HEK293 (cell line): ENCODE measurements at regions not wholly inside any gene's neighbourhood (a gene's known extent, or its start where the extent isn't known, plus 50 kb on each side); places are given as distances from the start of the nearest gene placed in this dataset.

Experiments
- CTCF ChIA-PET: fragments of 350-600 bp; formaldehyde crosslinking; extraction: SDS; loops from one replicate; lab custom pipeline; 2021; ENCODE audit warnings: antibody characterized with exemption; lab: Yijun Ruan, JAX
- POLR2A ChIA-PET: fragments of 300-600 bp; formaldehyde crosslinking; extraction: SDS; loops from one replicate; lab custom pipeline; 2020; ENCODE audit warnings: antibody characterized with exemption, inconsistent platforms; lab: Yijun Ruan, JAX
- H3K27ac ChIP-seq: fragments of 200-500 bp; sonication (Bioruptor generic); 2 replicates; pipeline ENCODE4 v1.5.1; 2014; ENCODE audit warnings: low read depth, low read length, control low read depth, inconsistent platforms; ENCODE audit errors: extremely low read depth
- H3K36me3 ChIP-seq, 2 experiments: fragments of 200-500 bp in 1 of 2; sonication (Bioruptor generic) in 1 of 2; 1 replicate in 1 of 2; 2 replicates in 1 of 2; pipeline ENCODE4 v1.5.1; 2014 to 2017; ENCODE audit warnings: inconsistent platforms in 2 of 2, low read length in 2 of 2; ENCODE audit not compliant: control insufficient read depth in 2 of 2, insufficient read depth in 1 of 2
- H3K4me1 ChIP-seq: fragments of 200-500 bp; sonication (Bioruptor generic); 2 replicates; pipeline ENCODE4 v1.5.1; 2014; ENCODE audit warnings: mild to moderate bottlenecking, low read length, inconsistent platforms; ENCODE audit not compliant: control insufficient read depth, insufficient read depth
- H3K4me3 ChIP-seq: 2 replicates; pipeline ENCODE4 v1.5.1; 2011; ENCODE audit warnings: low read depth, mild to moderate bottlenecking, control low read depth, low read length, moderate library complexity
- H3K9me3 ChIP-seq: fragments of 200-500 bp; sonication (Bioruptor generic); 2 replicates; pipeline ENCODE4 v1.5.1; 2014; ENCODE audit warnings: low read depth, low read length, inconsistent platforms; ENCODE audit not compliant: control insufficient read depth, insufficient read depth
- GLI2 ChIP-seq: fragments of 450-650 bp; formaldehyde crosslinking; IDR thresholded peaks from 2 replicates; pipeline ENCODE4; 2017; ENCODE audit warnings: missing biosample characterization, missing genetic modification characterization, low read depth, borderline replicate concordance
- RBAK ChIP-seq: fragments of 450-650 bp; formaldehyde crosslinking; IDR thresholded peaks from 2 replicates; pipeline ENCODE4 v1.5.1; 2016; ENCODE audit warnings: missing biosample characterization, missing genetic modification characterization
- SP3 ChIP-seq: fragments of 450-650 bp; formaldehyde crosslinking; IDR thresholded peaks from 2 replicates; pipeline ENCODE4 v1.5.1; 2016; ENCODE audit warnings: missing biosample characterization, missing genetic modification characterization
- SP7 ChIP-seq: fragments of 450-650 bp; formaldehyde crosslinking; IDR thresholded peaks from 2 replicates; pipeline ENCODE4 v1.5.1; 2016; ENCODE audit warnings: missing biosample characterization, missing genetic modification characterization
- YY1 ChIP-seq: fragments of 450-650 bp; formaldehyde crosslinking; IDR thresholded peaks from 2 replicates; pipeline ENCODE4 v1.5.1; 2018; ENCODE audit warnings: missing biosample characterization, missing genetic modification characterization
- ZBTB8A ChIP-seq: fragments of 450-650 bp; formaldehyde crosslinking; IDR thresholded peaks from 2 replicates; pipeline ENCODE4 v1.5.1; 2016; ENCODE audit warnings: missing biosample characterization, missing genetic modification characterization
- ZFP3 ChIP-seq: fragments of 450-650 bp; formaldehyde crosslinking; IDR thresholded peaks from 2 replicates; pipeline ENCODE4 v1.5.1; 2016; ENCODE audit warnings: low read depth, missing biosample characterization, missing genetic modification characterization
- ZNF10 ChIP-seq: fragments of 450-650 bp; formaldehyde crosslinking; IDR thresholded peaks from 2 replicates; pipeline ENCODE4 v1.5.1; 2017; ENCODE audit warnings: missing biosample characterization, missing genetic modification characterization
- ZNF112 ChIP-seq: fragments of 450-650 bp; formaldehyde crosslinking; IDR thresholded peaks from 2 replicates; pipeline ENCODE4 v1.5.0; 2017; ENCODE audit warnings: missing biosample characterization, missing genetic modification characterization
- ZNF302 ChIP-seq: fragments of 450-650 bp; formaldehyde crosslinking; IDR thresholded peaks from 2 replicates; pipeline ENCODE4 v1.5.1; 2016; ENCODE audit warnings: missing biosample characterization, missing genetic modification characterization, low read depth
- ZNF335 ChIP-seq: fragments of 450-650 bp; formaldehyde crosslinking; conservative IDR thresholded peaks from 2 replicates; pipeline ENCODE4 v1.5.1; 2016; ENCODE audit warnings: missing biosample characterization, missing genetic modification characterization
- ZNF555 ChIP-seq: fragments of 450-650 bp; formaldehyde crosslinking; conservative IDR thresholded peaks from 2 replicates; pipeline ENCODE4 v1.5.1; 2017; ENCODE audit warnings: missing biosample characterization, mild to moderate bottlenecking, missing genetic modification characterization, inconsistent platforms
- ZNF624 ChIP-seq: fragments of 450-650 bp; formaldehyde crosslinking; IDR thresholded peaks from 2 replicates; pipeline ENCODE4 v1.5.1; 2017; ENCODE audit warnings: missing biosample characterization, missing genetic modification characterization
- ZNF654 ChIP-seq: fragments of 450-650 bp; formaldehyde crosslinking; IDR thresholded peaks from 2 replicates; pipeline ENCODE4 v1.5.1; 2016; ENCODE audit warnings: low read depth, missing biosample characterization, missing genetic modification characterization
- ZNF670 ChIP-seq: fragments of 450-650 bp; formaldehyde crosslinking; IDR thresholded peaks from 2 replicates; pipeline ENCODE4 v1.5.1; 2016; ENCODE audit warnings: missing biosample characterization, missing genetic modification characterization, low read depth
- ZNF701 ChIP-seq: fragments of 450-650 bp; formaldehyde crosslinking; IDR thresholded peaks from 2 replicates; pipeline ENCODE4 v1.5.1; 2016; ENCODE audit warnings: missing biosample characterization, missing genetic modification characterization
- ZSCAN16 ChIP-seq: fragments of 450-650 bp; formaldehyde crosslinking; IDR thresholded peaks from 2 replicates; pipeline ENCODE4 v1.5.1; 2016; ENCODE audit warnings: missing biosample characterization, missing genetic modification characterization
- TF ChIP-seq, protein P1 (sequence below): fragments of 450-650 bp; formaldehyde crosslinking; IDR thresholded peaks from 2 replicates; pipeline ENCODE4 v1.5.1; 2016; ENCODE audit warnings: missing biosample characterization, missing genetic modification characterization
- TF ChIP-seq, protein P2 (sequence below): fragments of 450-650 bp; formaldehyde crosslinking; IDR thresholded peaks from 2 replicates; pipeline ENCODE4 v1.5.1; 2017; ENCODE audit warnings: missing biosample characterization, missing genetic modification characterization
- TF ChIP-seq, protein P3 (sequence below): fragments of 450-650 bp; formaldehyde crosslinking; IDR thresholded peaks from 2 replicates; pipeline ENCODE4 v1.5.1; 2016; ENCODE audit warnings: missing biosample characterization, missing genetic modification characterization
- TF ChIP-seq, protein P4 (sequence below): fragments of 450-650 bp; formaldehyde crosslinking; IDR thresholded peaks from 2 replicates; pipeline ENCODE4 v1.5.1; 2017; ENCODE audit warnings: missing biosample characterization, missing genetic modification characterization

DNA sequence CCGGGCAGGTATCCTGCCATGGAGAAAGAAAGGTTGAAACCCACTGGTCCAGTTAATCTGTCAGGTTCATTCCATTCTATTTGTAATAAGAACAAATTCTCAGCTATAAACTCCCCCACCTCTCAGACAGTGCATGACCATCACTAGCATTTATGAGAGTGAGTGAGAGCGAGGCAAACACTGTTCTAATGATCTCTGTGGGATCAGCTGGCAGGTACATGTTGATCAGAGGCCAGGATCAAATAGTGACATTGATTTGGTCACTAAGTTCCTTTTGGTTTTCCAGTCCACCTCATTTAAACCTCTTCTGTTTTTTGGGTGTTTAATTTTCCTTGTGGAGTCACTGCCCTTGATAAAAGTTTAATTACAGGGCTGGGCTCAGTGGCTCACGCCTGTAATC is 423.1 kb upstream of the CHST9 start:
- TF ChIP-seq ZNF555 (tag by site-specific recombination) = no peak
- TF ChIP-seq, protein P1, sequence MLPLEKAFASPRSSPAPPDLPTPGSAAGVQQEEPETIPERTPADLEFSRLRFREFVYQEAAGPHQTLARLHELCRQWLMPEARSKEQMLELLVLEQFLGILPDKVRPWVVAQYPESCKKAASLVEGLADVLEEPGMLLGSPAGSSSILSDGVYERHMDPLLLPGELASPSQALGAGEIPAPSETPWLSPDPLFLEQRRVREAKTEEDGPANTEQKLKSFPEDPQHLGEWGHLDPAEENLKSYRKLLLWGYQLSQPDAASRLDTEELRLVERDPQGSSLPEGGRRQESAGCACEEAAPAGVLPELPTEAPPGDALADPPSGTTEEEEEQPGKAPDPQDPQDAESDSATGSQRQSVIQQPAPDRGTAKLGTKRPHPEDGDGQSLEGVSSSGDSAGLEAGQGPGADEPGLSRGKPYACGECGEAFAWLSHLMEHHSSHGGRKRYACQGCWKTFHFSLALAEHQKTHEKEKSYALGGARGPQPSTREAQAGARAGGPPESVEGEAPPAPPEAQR (tag by site-specific recombination) = no peak
- TF ChIP-seq ZNF112 (tag by site-specific recombination) = no peak
- TF ChIP-seq, protein P2, sequence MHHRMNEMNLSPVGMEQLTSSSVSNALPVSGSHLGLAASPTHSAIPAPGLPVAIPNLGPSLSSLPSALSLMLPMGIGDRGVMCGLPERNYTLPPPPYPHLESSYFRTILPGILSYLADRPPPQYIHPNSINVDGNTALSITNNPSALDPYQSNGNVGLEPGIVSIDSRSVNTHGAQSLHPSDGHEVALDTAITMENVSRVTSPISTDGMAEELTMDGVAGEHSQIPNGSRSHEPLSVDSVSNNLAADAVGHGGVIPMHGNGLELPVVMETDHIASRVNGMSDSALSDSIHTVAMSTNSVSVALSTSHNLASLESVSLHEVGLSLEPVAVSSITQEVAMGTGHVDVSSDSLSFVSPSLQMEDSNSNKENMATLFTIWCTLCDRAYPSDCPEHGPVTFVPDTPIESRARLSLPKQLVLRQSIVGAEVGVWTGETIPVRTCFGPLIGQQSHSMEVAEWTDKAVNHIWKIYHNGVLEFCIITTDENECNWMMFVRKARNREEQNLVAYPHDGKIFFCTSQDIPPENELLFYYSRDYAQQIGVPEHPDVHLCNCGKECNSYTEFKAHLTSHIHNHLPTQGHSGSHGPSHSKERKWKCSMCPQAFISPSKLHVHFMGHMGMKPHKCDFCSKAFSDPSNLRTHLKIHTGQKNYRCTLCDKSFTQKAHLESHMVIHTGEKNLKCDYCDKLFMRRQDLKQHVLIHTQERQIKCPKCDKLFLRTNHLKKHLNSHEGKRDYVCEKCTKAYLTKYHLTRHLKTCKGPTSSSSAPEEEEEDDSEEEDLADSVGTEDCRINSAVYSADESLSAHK (tag by site-specific recombination) = no peak
- Histone ChIP-seq H3K27ac (no peak overlapping the region), H3K9me3 (no peaks in the 10 kb centered on the region), H3K4me1 (no peaks in the 10 kb centered on the region), H3K4me3 (no peak overlapping the region), H3K36me3 (no peaks in the 10 kb centered on the region)
- CTCF ChIA-PET = interaction anchor here (0.6 to 3.7 kb wide), 14 partner anchors 9 to 197 kb away, joined by 3 to 18 read pairs (median 4); no protein-coding TSS in a partner anchor
- POLR2A ChIA-PET = no interaction called here

DNA sequence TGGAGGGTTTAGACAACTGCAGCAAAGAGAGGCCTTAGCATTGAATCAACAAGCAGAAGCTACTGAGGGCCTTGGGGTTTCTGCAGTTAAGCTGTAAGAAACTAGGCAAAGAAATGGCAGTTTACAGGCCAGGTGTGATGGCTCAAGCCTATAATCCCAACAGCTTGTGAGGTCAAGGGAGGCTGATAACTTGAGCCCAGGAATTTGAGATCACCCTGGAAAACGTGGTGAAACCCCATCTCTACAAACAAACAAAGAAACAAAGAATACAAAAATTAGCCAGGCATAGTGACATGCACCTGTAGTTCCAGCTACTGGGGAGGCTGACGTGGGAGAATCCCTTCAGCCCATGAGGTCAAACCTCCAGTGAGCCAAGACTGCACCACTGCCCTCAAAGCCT is 421.6 kb upstream of the CHST9 start:
- H3K4me1 ChIP-seq = no peaks in the 10 kb centered on the region
- H3K36me3 ChIP-seq = no peaks in the 10 kb centered on the region
- POLR2A ChIA-PET = interaction anchor here (0.6 to 2.1 kb wide), 2 partner anchors 143 to 1040 kb away, joined by 3 to 8 read pairs; no protein-coding TSS in a partner anchor

DNA sequence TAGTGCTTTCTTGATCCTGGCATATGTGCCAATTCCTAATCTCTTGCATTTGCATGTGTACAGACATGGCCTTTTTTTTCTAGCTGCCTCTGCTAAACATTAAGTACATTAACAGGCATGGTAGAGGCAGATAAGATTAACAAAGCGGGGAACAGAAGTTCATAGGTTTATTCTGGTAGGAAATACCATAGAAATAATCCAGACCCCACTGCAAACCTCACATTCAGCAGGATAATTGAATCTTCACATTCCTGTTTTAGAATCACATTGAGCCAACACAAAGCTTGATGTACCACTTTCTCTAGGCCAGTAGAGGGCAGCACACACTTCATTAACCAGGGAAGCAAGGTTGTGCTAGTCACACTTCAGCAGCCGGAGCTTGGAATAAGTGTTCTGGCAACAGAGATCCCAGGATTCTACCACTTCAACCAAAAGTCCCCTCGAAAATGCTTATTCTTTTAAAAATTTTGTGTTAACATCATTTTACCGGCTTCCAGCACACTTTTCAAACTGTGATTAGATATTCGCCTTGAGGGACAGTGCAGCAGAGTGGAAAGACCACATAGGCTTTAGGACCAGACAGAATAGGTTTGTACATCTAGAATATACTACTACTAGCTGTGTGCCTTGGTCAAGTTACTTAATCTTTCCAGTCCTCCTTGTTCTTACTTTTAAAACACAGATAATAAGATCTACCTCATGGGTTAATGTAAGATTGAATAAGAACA is 420.2 kb upstream of the CHST9 start:
- H3K9me3 ChIP-seq = no peaks in the 10 kb centered on the region
- ChIA-PET CTCF (interaction anchor here (0.6 to 6.5 kb wide), 43 partner anchors 9 to 1879 kb away, joined by 3 to 89 read pairs (median 4); partner anchors contain the start of gene CDH2), POLR2A (interaction anchor here (2.1 kb wide), 1 partner anchor 145 kb away, joined by 8 read pairs; no protein-coding TSS in a partner anchor)
- H3K27ac ChIP-seq = no peak overlapping the region
- H3K36me3 ChIP-seq = no peaks in the 10 kb centered on the region
- TF ChIP-seq, protein P3, sequence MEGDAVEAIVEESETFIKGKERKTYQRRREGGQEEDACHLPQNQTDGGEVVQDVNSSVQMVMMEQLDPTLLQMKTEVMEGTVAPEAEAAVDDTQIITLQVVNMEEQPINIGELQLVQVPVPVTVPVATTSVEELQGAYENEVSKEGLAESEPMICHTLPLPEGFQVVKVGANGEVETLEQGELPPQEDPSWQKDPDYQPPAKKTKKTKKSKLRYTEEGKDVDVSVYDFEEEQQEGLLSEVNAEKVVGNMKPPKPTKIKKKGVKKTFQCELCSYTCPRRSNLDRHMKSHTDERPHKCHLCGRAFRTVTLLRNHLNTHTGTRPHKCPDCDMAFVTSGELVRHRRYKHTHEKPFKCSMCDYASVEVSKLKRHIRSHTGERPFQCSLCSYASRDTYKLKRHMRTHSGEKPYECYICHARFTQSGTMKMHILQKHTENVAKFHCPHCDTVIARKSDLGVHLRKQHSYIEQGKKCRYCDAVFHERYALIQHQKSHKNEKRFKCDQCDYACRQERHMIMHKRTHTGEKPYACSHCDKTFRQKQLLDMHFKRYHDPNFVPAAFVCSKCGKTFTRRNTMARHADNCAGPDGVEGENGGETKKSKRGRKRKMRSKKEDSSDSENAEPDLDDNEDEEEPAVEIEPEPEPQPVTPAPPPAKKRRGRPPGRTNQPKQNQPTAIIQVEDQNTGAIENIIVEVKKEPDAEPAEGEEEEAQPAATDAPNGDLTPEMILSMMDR (tag by site-specific recombination) = peak; percentile 58; the same call in 1 of the 2 replicates
- TF ChIP-seq ZSCAN16 (0 out of 2 replicates have a peak, but pooled peaks have one; percentile 49), ZNF302 (tag by site-specific recombination) (no peak), ZNF654 (peak; percentile 77)
- H3K4me1 ChIP-seq = no peaks in the 10 kb centered on the region
- no peak overlapping the region for H3K4me3 ChIP-seq

More for the DNA sequence above, 421.6 kb upstream of the CHST9 start:
- TF ChIP-seq RBAK (tag by site-specific recombination) (no peak), GLI2 (tag by site-specific recombination) (no peak), ZBTB8A (tag by site-specific recombination) (no peak), SP7 (tag by site-specific recombination) (no peak), ZFP3 (no peak), YY1 (tag by site-specific recombination) (no peak), ZNF10 (tag by site-specific recombination) (no peak), SP3 (tag by site-specific recombination) (no peak), ZNF701 (no peak), ZNF624 (tag by site-specific recombination) (no peak), ZNF670 (tag by site-specific recombination) (no peak), ZNF335 (tag by site-specific recombination) (no peak)
- TF ChIP-seq, protein P4, sequence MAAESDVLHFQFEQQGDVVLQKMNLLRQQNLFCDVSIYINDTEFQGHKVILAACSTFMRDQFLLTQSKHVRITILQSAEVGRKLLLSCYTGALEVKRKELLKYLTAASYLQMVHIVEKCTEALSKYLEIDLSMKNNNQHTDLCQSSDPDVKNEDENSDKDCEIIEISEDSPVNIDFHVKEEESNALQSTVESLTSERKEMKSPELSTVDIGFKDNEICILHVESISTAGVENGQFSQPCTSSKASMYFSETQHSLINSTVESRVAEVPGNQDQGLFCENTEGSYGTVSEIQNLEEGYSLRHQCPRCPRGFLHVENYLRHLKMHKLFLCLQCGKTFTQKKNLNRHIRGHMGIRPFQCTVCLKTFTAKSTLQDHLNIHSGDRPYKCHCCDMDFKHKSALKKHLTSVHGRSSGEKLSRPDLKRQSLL = no peak
- H3K9me3 ChIP-seq = no peaks in the 10 kb centered on the region
- H3K27ac ChIP-seq = no peak overlapping the region
- no peak overlapping the region for H3K4me3 ChIP-seq
- CTCF ChIA-PET = interaction anchor here (0.6 to 6.5 kb wide), 6 partner anchors 14 to 980 kb away, joined by 3 to 89 read pairs (median 4); no protein-coding TSS in a partner anchor
